ENCODE measurements at regions not wholly inside any gene's neighbourhood (a gene's known extent, or its start where the extent isn't known, plus 50 kb on each side); places are given as distances from the start of the nearest gene placed in this dataset.
"Not testable (repeated sequence)": the region's sequence is repeated elsewhere in the genome, so short reads cannot be mapped to it uniquely, and the experiment has no call there.

DNA sequence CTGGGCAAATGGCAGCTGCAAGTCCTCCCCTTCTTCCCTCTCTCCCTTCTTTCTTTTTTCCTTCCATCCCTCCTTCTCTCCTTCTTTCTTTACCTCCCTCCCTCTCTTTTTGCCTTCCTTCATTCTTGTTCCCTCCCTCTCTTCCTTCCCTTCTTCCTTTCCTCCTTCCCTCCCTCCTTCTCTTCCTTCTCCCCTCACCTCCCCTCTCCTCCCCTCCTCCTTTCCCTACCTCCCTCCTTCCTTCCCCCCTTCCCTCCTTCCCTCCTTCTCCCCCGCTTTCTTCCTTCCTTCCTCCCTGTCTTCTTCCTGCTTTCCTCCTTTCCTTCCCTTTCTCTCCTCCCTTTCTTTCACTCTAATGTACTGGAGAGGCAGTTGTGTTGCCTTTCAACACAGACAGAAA is 110.8 kb upstream of the SALL1 start:
- DNase-seq (ENCODE audit: low read depth in 2 of 2) = no peak
- no peak overlapping the region for H3K4me3 ChIP-seq (replicated peaks in 1 of 2; ENCODE audit: low read depth in 2 of 2, low read length in 2 of 2)
- TF ChIP-seq, protein P1, sequence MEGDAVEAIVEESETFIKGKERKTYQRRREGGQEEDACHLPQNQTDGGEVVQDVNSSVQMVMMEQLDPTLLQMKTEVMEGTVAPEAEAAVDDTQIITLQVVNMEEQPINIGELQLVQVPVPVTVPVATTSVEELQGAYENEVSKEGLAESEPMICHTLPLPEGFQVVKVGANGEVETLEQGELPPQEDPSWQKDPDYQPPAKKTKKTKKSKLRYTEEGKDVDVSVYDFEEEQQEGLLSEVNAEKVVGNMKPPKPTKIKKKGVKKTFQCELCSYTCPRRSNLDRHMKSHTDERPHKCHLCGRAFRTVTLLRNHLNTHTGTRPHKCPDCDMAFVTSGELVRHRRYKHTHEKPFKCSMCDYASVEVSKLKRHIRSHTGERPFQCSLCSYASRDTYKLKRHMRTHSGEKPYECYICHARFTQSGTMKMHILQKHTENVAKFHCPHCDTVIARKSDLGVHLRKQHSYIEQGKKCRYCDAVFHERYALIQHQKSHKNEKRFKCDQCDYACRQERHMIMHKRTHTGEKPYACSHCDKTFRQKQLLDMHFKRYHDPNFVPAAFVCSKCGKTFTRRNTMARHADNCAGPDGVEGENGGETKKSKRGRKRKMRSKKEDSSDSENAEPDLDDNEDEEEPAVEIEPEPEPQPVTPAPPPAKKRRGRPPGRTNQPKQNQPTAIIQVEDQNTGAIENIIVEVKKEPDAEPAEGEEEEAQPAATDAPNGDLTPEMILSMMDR (IDR thresholded peaks at IDR 0.05; ENCODE audit: low read depth, low read length) = no peak

DNA sequence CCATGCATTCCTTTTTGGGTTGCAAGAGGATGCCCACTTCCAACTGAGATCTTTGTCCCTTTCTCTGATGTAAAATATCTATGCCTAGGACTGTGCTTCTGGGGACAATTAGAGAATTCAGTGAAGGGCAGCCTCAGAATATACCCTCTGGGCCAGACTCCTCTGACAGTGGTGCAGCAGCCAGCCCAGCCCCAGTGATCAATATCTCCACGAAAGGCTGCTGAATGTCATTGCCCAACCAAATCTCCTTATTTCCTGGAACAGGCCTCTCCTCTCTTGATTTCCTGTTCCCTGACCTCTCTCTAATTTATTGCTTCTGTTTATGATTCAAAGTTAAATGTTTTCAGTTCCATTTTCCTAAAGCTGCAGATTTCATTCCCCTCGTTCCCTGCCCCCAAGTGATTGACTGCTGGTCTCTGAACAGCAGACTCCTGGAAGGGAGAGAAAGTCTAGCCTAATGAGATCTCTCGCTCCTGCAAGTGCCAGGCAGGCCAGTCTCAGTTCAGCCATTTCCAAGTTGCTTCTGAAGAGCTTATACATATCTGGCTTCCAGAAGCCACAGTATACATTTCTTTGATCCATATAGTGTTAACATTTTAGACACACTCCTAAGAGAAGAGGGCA is 104.4 kb upstream of the SALL1 start:
- DNase-seq (ENCODE audit: low read depth in 2 of 2) = no peak
- H3K4me3 ChIP-seq (replicated peaks in 1 of 2; ENCODE audit: low read depth in 2 of 2, low read length in 2 of 2) = no peak overlapping the region
- TF ChIP-seq, protein P1 (IDR thresholded peaks at IDR 0.05; ENCODE audit: low read depth, low read length) = no peak

DNA sequence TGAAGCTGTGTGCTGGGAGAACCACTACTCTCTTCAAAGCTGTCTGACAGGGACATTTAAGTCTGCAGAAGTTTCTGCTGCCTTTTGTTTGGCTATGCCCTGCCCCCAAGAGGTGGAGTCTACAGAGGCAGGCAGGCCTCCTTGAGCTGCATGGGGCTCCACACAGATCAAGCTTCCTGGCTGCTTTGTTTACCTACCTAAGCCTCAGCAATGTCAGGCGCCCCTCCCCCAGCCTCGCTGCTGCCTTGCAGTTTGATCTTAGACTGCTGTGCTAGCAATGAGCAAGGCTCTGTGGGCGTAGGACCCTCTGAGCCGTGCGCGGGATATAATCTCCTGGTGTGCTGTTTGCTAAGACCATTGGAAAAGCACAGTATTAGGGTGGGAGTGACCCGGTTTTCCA is 103.3 kb upstream of the SALL1 start:
- not testable (repeated sequence) for H3K4me3 ChIP-seq (replicated peaks in 1 of 2; ENCODE audit: low read depth in 2 of 2, low read length in 2 of 2); DNase-seq (ENCODE audit: low read depth in 2 of 2)

DNA sequence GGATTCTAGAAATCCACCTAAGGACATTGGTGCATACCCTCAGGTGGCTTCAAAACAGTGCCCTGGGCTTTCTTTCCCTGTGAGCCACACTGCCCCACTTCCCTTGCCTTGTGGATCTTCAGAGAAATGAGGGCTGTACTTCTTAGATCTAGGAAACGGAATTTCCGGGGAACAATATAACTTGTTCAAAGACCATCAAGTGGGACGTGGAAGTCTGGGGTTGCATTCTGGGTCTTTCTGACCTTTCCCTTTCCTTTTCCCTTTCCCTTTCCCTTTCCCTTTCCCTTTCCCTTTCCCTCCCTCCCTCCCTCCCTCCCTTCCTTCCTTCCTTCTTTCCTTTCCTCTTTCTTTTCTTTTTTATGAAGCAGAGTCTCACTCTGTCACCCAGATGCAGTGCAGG is 97.1 kb upstream of the SALL1 start:
- H3K4me3 ChIP-seq (replicated peaks in 1 of 2; ENCODE audit: low read depth in 2 of 2, low read length in 2 of 2) = no peak overlapping the region
- DNase-seq (ENCODE audit: low read depth in 2 of 2) = no peak
- TF ChIP-seq, protein P1 (IDR thresholded peaks at IDR 0.05; ENCODE audit: low read depth, low read length) = no peak

DNA sequence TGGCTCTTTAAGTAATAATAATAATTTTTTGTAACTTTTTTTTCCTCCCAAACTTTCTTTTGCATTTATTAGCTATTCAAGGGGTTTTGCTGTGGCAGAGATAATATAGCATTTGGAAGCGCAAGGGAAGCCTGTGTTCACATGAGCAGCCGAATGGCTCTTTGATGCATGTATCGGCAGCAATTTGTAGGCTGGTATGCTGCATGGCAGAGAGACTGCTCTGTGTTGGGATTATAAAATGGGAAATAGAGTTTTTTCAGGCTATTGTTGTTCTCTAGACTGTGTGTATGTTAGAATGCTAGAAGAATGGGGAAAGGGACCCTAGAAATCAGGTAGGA is 94.6 kb upstream of the SALL1 start:
- no peak overlapping the region for H3K4me3 ChIP-seq (replicated peaks in 1 of 2; ENCODE audit: low read depth in 2 of 2, low read length in 2 of 2)
- TF ChIP-seq, protein P1 (IDR thresholded peaks at IDR 0.05; ENCODE audit: low read depth, low read length) = no peak
- no peak for DNase-seq (ENCODE audit: low read depth in 2 of 2)

DNA sequence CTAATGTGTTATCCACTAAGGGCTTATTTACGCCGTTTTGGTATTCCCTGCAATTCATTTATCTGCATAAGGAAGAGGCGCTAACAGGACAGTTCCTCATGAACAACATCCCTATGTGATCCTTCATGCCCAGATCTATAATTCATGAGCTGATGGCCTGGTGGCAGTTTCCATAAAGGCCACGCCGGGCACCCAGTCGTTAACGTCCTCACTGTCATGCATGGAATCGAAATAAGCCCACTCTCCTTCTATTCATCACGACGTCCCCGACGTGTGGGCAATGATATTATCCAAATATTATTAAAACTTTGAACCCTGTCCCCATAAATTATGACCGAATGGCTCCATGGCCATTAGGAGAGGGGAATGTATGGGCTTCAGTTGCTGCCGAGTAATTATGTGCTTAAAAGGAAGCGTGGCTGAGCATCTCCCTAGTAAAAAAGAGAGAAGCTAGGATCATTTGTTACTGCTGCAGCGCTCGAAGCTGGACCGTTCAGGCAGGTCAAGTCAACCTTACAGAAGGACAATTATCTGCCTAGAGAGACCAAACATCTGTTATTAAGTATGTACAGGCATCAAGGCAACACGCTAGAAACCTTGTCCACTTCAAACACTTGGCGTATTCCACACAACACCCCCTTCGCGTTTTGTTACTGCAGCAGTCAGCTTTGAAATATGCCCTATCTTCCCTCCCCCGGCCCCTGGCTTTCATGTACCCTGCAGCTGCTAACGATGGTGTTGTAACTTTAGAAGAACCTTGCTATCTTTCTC is 94.0 kb upstream of the SALL1 start:
- TF ChIP-seq, protein P1 (IDR thresholded peaks at IDR 0.05; ENCODE audit: low read depth, low read length) = no peak
- no peak overlapping the region for H3K4me3 ChIP-seq (replicated peaks in 1 of 2; ENCODE audit: low read depth in 2 of 2, low read length in 2 of 2)
- DNase-seq (ENCODE audit: low read depth in 2 of 2) = no peak

DNA sequence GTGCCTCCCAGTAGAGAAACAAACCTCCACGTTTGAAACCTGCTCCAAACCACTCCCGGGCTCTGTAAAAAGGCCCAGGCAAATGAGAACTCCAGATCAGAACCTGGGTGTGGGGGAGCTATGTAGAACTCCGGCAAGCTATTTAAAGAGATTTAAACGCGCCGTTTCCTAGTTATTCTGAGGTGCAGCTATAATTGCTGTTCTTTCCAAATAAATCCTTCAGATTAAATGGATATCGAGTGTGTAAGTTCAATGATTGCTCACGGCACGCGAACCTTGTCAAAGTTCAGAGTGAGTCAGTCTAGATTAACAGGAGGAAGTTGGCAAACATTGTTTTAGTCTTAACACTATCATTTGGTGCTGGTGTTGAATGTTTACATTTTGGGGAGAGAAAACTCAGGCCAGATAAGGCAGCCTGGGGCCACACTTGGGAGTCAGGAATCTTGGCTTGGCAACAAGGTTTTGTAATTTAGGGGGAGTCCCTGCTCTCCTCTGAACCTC is 92.9 kb upstream of the SALL1 start:
- TF ChIP-seq, protein P1 (IDR thresholded peaks at IDR 0.05; ENCODE audit: low read depth, low read length) = no peak
- H3K4me3 ChIP-seq (replicated peaks in 1 of 2; ENCODE audit: low read depth in 2 of 2, low read length in 2 of 2) = no peak overlapping the region
- peak in 1 of 2 donors; percentile 24 for DNase-seq (ENCODE audit: low read depth in 2 of 2)

Measured in cardiac fibroblast (primary cell).